Kidney epithelial cell (primary cell): ENCODE measurements at regions not wholly inside any gene's neighbourhood (a gene's known extent, or its start where the extent isn't known, plus 50 kb on each side); places are given as distances from the start of the nearest gene placed in this dataset.

Experiments used
- DNase-seq: peaks from one replicate; pipeline ENCODE4 v3.0.0-alpha.2; 2010; ENCODE audit warnings: low read depth
- H3K27me3 ChIP-seq: 2 replicates; pipeline ENCODE4 v1.6.0; 2011; ENCODE audit warnings: low read length; ENCODE audit not compliant: control insufficient read depth, insufficient read depth
- H3K36me3 ChIP-seq: 2 replicates; pipeline ENCODE4 v1.5.1; 2011; ENCODE audit warnings: low read length; ENCODE audit not compliant: control insufficient read depth, insufficient read depth
- H3K4me3 ChIP-seq: 2 replicates; pipeline ENCODE4 v1.5.1; 2011; ENCODE audit warnings: low read depth, mild to moderate bottlenecking, control low read depth, low read length
- CTCF ChIP-seq: IDR thresholded peaks from 2 replicates; pipeline ENCODE4 v1.5.1; 2011; ENCODE audit warnings: mild to moderate bottlenecking, moderate library complexity, low read length, control low read depth, inconsistent platforms; ENCODE audit not compliant: insufficient read depth, poor library complexity, severe bottlenecking

GRCh38 chr15:95304151-95304946 lies 1026.2 kb upstream of the NR2F2 start:
- Histone ChIP-seq H3K36me3 (no peaks in the 10 kb centered on the region), H3K27me3 (no peaks in the 10 kb centered on the region), H3K4me3 (no peak overlapping the region)
- TF ChIP-seq CTCF = no peak
- DNase-seq = no peak

GRCh38 chr15:95304947-95305400 lies 1025.5 kb upstream of the NR2F2 start:
- TF ChIP-seq CTCF = no peak
- H3K36me3 ChIP-seq = no peaks in the 10 kb centered on the region
- H3K27me3 ChIP-seq = no peaks in the 10 kb centered on the region
- no peak overlapping the region for H3K4me3 ChIP-seq
- DNase-seq = no peak

GRCh38 chr15:95307115-95307514 lies 1023.4 kb upstream of the NR2F2 start:
- Histone ChIP-seq H3K4me3 (no peak overlapping the region), H3K36me3 (no peaks in the 10 kb centered on the region), H3K27me3 (no peaks in the 10 kb centered on the region)
- DNase-seq = no peak
- no peak for TF ChIP-seq CTCF

GRCh38 chr15:95319242-95319641 lies 1011.3 kb upstream of the NR2F2 start:
- no peak for TF ChIP-seq CTCF
- H3K36me3 ChIP-seq = no peaks in the 10 kb centered on the region
- no peak for DNase-seq

GRCh38 chr15:95323796-95324195 lies 1006.7 kb upstream of the NR2F2 start:
- TF ChIP-seq CTCF = no peak
- Histone ChIP-seq H3K4me3 (no peak overlapping the region), H3K27me3 (no peaks in the 10 kb centered on the region), H3K36me3 (no peaks in the 10 kb centered on the region)
- no peak for DNase-seq

More at GRCh38 chr15:95319242-95319641, 1011.3 kb upstream of the NR2F2 start:
- no peaks in the 10 kb centered on the region for H3K27me3 ChIP-seq
- no peak overlapping the region for H3K4me3 ChIP-seq

GRCh38 chr15:95324656-95325055 lies 1005.8 kb upstream of the NR2F2 start:
- Histone ChIP-seq H3K27me3 (no peaks in the 10 kb centered on the region), H3K36me3 (no peaks in the 10 kb centered on the region), H3K4me3 (no peak overlapping the region)
- DNase-seq = no peak
- TF ChIP-seq CTCF = no peak
